OCI-LY3 (cell line): ENCODE measurements at regions not wholly inside any gene's neighbourhood (a gene's known extent, or its start where the extent isn't known, plus 50 kb on each side); places are given as distances from the start of the nearest gene placed in this dataset.

Experiments used
- H2AFZ ChIP-seq: fragments of 200-600, 300-600 bp; shearing (Covaris generic); 2 replicates; pipeline ENCODE4 v1.6.0; 2014; ENCODE audit warnings: antibody characterized with exemption, low read depth, low read length
- H3K27ac ChIP-seq: fragments of 200-600, 300-600 bp; sonication (generic); 2 replicates; pipeline ENCODE4 v1.5.1; 2014; ENCODE audit warnings: mild to moderate bottlenecking, low read length, moderate library complexity, mixed read lengths
- H3K27me3 ChIP-seq: fragments of 200-600, 300-600 bp; sonication (generic); 2 replicates; pipeline ENCODE4 v1.6.1; 2014; ENCODE audit warnings: low read depth, low read length, mixed read lengths
- H3K36me3 ChIP-seq: fragments of 200-600, 300-600 bp; sonication (generic); replicated peaks from 2 replicates; pipeline ENCODE3; 2014; ENCODE audit warnings: low read depth, low read length, mixed read lengths
- H3K4me1 ChIP-seq: fragments of 300-600, 200-600 bp; sonication (generic); 2 replicates; pipeline ENCODE4 v1.6.1; 2014; ENCODE audit warnings: low read length, mixed read lengths
- H3K4me2 ChIP-seq: fragments of 200-600, 300-600 bp; sonication (generic); 2 replicates; pipeline ENCODE4 v1.6.1; 2014; ENCODE audit warnings: low read length, mixed read lengths
- H3K4me3 ChIP-seq: fragments of 300-600, 200-600 bp; sonication (generic); 2 replicates; pipeline ENCODE4 v1.5.1; 2014; ENCODE audit warnings: antibody characterized with exemption, mild to moderate bottlenecking, low read length, moderate library complexity
- H3K79me2 ChIP-seq: fragments of 300-600, 200-600 bp; shearing (Covaris generic); 2 replicates; pipeline ENCODE4 v1.6.1; 2014; ENCODE audit warnings: mild to moderate bottlenecking, low read length, mixed read lengths
- H3K9ac ChIP-seq: fragments of 300-600, 200-600 bp; shearing (Covaris generic); 2 replicates; pipeline ENCODE4 v1.6.0; 2014; ENCODE audit warnings: mild to moderate bottlenecking, low read length, moderate library complexity
- H3K9me3 ChIP-seq: fragments of 200-600, 300-600 bp; shearing (Covaris generic); 2 replicates; pipeline ENCODE4 v1.6.1; 2014; ENCODE audit warnings: low read length, mixed read lengths; ENCODE audit not compliant: insufficient read depth
- H4K20me1 ChIP-seq: fragments of 200-600, 300-600 bp; sonication (generic); 2 replicates; pipeline ENCODE4 v1.6.1; 2016; ENCODE audit warnings: low read length, mixed read lengths; ENCODE audit not compliant: insufficient read depth
- EZH2phosphoT487 ChIP-seq: fragments of 200-600 bp; shearing (Covaris generic); IDR thresholded peaks from 2 replicates; pipeline ENCODE4 v1.6.1; 2018; ENCODE audit warnings: antibody characterized with exemption, mixed run types, low read depth
- TF ChIP-seq, protein P1 (sequence below): fragments of 200-600, 300-600 bp; sonication (generic); IDR thresholded peaks from 2 replicates; pipeline ENCODE4 v1.5.1; 2014; ENCODE audit warnings: antibody characterized with exemption, low read length, low read depth

DNA sequence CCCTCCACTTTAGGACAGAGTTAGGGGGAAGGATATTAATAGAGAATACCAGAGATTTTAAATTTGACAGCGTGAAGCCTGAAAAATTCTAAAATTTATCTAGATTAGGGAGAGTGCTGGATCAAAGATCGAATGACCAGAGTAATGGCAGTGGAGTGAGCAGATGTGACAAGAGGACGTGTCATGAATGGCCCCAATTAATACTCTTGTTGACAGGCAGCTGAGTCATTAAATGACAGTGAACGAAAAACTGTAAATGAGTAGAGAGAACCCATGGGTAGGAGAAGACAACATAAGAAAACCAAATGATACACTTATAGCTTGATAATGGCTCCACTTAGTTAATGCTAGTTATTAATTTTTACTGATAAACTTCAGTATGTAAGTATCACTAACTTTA, 73.9 kb upstream of the PLEKHA5 start:
- TF ChIP-seq, protein P1, sequence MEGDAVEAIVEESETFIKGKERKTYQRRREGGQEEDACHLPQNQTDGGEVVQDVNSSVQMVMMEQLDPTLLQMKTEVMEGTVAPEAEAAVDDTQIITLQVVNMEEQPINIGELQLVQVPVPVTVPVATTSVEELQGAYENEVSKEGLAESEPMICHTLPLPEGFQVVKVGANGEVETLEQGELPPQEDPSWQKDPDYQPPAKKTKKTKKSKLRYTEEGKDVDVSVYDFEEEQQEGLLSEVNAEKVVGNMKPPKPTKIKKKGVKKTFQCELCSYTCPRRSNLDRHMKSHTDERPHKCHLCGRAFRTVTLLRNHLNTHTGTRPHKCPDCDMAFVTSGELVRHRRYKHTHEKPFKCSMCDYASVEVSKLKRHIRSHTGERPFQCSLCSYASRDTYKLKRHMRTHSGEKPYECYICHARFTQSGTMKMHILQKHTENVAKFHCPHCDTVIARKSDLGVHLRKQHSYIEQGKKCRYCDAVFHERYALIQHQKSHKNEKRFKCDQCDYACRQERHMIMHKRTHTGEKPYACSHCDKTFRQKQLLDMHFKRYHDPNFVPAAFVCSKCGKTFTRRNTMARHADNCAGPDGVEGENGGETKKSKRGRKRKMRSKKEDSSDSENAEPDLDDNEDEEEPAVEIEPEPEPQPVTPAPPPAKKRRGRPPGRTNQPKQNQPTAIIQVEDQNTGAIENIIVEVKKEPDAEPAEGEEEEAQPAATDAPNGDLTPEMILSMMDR = no peak
- TF ChIP-seq EZH2phosphoT487 = no peak
- Histone ChIP-seq H3K79me2 (no peaks in the 10 kb centered on the region), H4K20me1 (no peaks in the 10 kb centered on the region), H3K4me2 (no peak overlapping the region), H3K36me3 (no peaks in the 10 kb centered on the region), H3K4me3 (no peak overlapping the region), H3K9ac (no peak overlapping the region), H3K9me3 (no peaks in the 10 kb centered on the region), H2AFZ (0 out of 2 replicates have a peak overlapping the region, but pooled peaks have one; percentile 61), H3K27me3 (no peaks in the 10 kb centered on the region), H3K27ac (no peak overlapping the region), H3K4me1 (peaks cover 3% of the 10 kb centered on the region; the same call in 1 of the 2 replicates)

DNA sequence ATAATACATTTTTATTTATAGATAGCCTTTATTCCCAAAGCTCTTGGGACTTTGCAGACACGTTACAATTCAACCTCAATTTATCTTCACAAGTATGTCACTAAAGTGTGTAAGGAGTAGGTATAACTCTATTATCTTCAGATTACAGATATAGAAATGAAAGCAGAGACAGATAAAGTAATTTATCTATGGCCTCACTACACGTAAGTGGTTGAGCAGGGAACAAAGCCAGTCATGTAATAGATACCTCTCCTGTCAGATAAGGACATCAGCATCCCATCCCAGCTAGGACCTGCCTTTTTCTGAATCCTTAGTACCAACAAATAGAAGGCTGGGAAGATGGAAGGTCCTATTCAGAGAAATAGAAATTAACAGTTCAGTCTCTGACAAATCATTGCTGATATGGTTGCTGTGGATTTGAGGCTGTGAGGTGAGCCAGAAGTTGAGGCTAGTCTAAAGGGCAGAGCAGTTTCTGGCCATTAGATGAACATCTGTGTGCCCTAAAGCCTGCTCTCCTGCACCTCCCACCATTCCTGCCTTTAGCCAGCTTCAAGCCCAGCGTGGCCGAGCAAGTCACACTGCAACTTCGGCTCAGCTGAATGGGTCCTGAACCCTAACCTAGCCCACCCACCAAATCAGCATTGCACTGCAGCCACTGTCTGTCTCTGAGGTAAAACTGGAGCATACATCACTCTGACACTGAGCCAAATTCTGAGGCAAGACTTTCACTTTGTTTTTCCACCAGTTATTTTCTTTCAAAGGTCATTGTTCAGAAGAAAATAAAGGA, 71.1 kb upstream of the PLEKHA5 start:
- H3K27me3 ChIP-seq = no peaks in the 10 kb centered on the region
- H3K79me2 ChIP-seq = no peaks in the 10 kb centered on the region
- no peak overlapping the region for H3K9ac ChIP-seq
- peaks cover 3% of the 10 kb centered on the region; the same call in 1 of the 2 replicates for H3K4me1 ChIP-seq
- H3K4me2 ChIP-seq = no peak overlapping the region
- no peak overlapping the region for H3K4me3 ChIP-seq
- no peak for TF ChIP-seq EZH2phosphoT487
- TF ChIP-seq, protein P1 = no peak
- no peaks in the 10 kb centered on the region for H3K9me3 ChIP-seq
- H3K27ac ChIP-seq = no peak overlapping the region
- no peaks in the 10 kb centered on the region for H3K36me3 ChIP-seq
- no peak overlapping the region for H2AFZ ChIP-seq
- H4K20me1 ChIP-seq = no peaks in the 10 kb centered on the region

DNA sequence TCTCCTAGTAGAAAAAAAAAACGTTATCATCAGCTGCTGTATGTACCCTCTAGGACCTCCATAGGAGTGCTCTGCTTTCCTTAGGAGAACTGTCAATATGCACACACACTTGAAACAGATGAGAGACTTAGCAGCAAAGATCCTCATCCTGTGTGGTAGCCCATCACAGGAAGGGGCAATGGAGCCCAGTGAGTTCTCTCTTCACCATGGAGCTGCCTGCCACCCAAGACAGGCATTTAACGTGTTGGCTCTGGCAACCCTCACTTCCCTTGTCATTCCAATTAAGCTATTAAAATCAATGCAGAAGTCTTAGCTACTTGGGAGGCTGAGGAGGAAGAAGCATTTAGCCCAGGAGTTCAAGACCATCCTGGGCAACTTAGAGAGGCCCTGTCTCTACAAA, 64.8 kb upstream of the PLEKHA5 start:
- Histone ChIP-seq H3K9ac (no peak overlapping the region), H2AFZ (no peak overlapping the region), H4K20me1 (no peaks in the 10 kb centered on the region), H3K4me2 (no peak overlapping the region), H3K79me2 (no peaks in the 10 kb centered on the region), H3K27me3 (no peaks in the 10 kb centered on the region), H3K4me1 (peaks cover 9% of the 10 kb centered on the region; the same call in 1 of the 2 replicates), H3K9me3 (no peaks in the 10 kb centered on the region), H3K27ac (no peak overlapping the region), H3K36me3 (no peaks in the 10 kb centered on the region), H3K4me3 (no peak overlapping the region)
- no peak for TF ChIP-seq EZH2phosphoT487
- TF ChIP-seq, protein P1 = no peak

DNA sequence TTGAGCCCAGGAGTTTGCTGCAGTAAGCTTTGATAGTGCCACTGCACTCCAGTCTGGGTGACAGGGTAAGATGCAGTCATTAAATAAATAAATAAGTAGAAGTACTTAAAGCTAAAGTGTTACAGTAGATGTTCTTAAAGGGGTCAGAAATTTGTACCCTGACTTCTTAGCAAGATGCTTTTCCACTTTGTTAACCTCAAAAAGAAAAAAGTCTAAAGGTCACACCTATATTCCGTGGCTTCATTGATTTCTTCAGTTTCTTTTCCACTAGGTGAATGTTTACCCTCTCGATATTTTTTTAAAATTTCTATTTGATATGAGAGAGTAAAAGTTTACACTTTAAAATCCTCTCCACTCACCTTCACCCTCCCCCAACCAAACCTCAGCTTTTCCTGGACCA, 64.3 kb upstream of the PLEKHA5 start:
- Histone ChIP-seq H3K27ac (no peak overlapping the region), H3K79me2 (no peaks in the 10 kb centered on the region), H3K36me3 (no peaks in the 10 kb centered on the region), H3K4me2 (no peak overlapping the region), H2AFZ (no peak overlapping the region), H3K9ac (no peak overlapping the region), H3K4me1 (peaks cover 9% of the 10 kb centered on the region; the same call in 1 of the 2 replicates), H3K4me3 (no peak overlapping the region), H3K27me3 (no peaks in the 10 kb centered on the region), H4K20me1 (no peaks in the 10 kb centered on the region), H3K9me3 (no peaks in the 10 kb centered on the region)
- TF ChIP-seq EZH2phosphoT487 = no peak
- TF ChIP-seq, protein P1 = no peak
